ENCODE measurements at regions not wholly inside any gene's neighbourhood (a gene's known extent, or its start where the extent isn't known, plus 50 kb on each side); places are given as distances from the start of the nearest gene placed in this dataset.

GRCh38 chr14:42556551-42556950 is 949.9 kb downstream of the LRFN5 start:
- TF ChIP-seq CTCF (IDR thresholded peaks at IDR 0.05): no peak
- TF ChIP-seq RAD21 (IDR thresholded peaks at IDR 0.05; ENCODE audit: low read length): no peak
- no peak for TF ChIP-seq EP300 (IDR thresholded peaks at IDR 0.05; ENCODE audit: borderline replicate concordance in 1 of 2, low read depth in 1 of 2, low read length in 1 of 2)
- TF ChIP-seq POLR2AphosphoS5 (IDR thresholded peaks at IDR 0.05; ENCODE audit: low read depth, low read length): no peak
- TF ChIP-seq, protein P1, sequence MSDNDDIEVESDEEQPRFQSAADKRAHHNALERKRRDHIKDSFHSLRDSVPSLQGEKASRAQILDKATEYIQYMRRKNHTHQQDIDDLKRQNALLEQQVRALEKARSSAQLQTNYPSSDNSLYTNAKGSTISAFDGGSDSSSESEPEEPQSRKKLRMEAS (IDR thresholded peaks at IDR 0.05; ENCODE audit: low read depth): no peak
- no peak for TF ChIP-seq RFX5 (IDR thresholded peaks at IDR 0.05; ENCODE audit: low read length)

Measured in SK-N-SH (cell line).